Keratinocyte (primary cell): ENCODE measurements at regions not wholly inside any gene's neighbourhood (a gene's known extent, or its start where the extent isn't known, plus 50 kb on each side); places are given as distances from the start of the nearest gene placed in this dataset.

Source experiments
- DNase-seq: peaks from one replicate; pipeline ENCODE4 v3.0.0-alpha.2; 2011; ENCODE audit warnings: low read depth, missing footprints, low spot score
- FAIRE-seq: peaks from 2 replicates; lab custom pipeline; 2011; peaks lifted over from hg19 to GRCh38; lab: Jason Lieb, UNC
- H2AFZ ChIP-seq: 2 replicates; pipeline ENCODE4 v1.6.0; 2012; ENCODE audit warnings: low read length, control low read depth, inconsistent platforms; ENCODE audit not compliant: control insufficient read depth
- H3K27ac ChIP-seq: 2 replicates; pipeline ENCODE4 v1.5.1; 2011; ENCODE audit warnings: low read length; ENCODE audit not compliant: control insufficient read depth, insufficient read depth
- H3K27me3 ChIP-seq: 3 replicates; pipeline ENCODE4 v1.6.0; 2011; ENCODE audit warnings: low read length; ENCODE audit not compliant: control insufficient read depth, insufficient read depth; ENCODE audit errors: extremely low read depth
- H3K36me3 ChIP-seq, 2 experiments: 2 replicates in 1 of 2; 3 replicates in 1 of 2; pipeline ENCODE4 v1.5.1; 2011; ENCODE audit warnings: low read length in 2 of 2, mild to moderate bottlenecking in 1 of 2; ENCODE audit not compliant: control insufficient read depth in 2 of 2, insufficient read depth in 2 of 2; ENCODE audit errors: extremely low read depth in 1 of 2
- H3K4me1 ChIP-seq: 3 replicates; pipeline ENCODE4 v1.5.1; 2011; ENCODE audit warnings: low read length; ENCODE audit not compliant: control insufficient read depth, insufficient read depth; ENCODE audit errors: extremely low read depth
- H3K4me2 ChIP-seq: 3 replicates; pipeline ENCODE4 v1.6.0; 2011; ENCODE audit warnings: low read depth, low read length; ENCODE audit not compliant: control insufficient read depth, insufficient read depth; ENCODE audit errors: extremely low read depth
- H3K4me3 ChIP-seq, 3 experiments: fragments of 200-600 bp in 1 of 3; sonication (generic) in 1 of 3; 2 replicates in 2 of 3; 3 replicates in 1 of 3; pipeline ENCODE4 v1.5.1; 2011 to 2016; ENCODE audit warnings: low read length in 3 of 3, mild to moderate bottlenecking in 3 of 3, control low read depth in 2 of 3, inconsistent platforms in 1 of 3, low read depth in 1 of 3, mixed read lengths in 1 of 3, mixed run types in 1 of 3, moderate library complexity in 1 of 3; ENCODE audit not compliant: control insufficient read depth in 2 of 3, insufficient read depth in 2 of 3; ENCODE audit errors: extremely low read depth in 1 of 3
- H3K79me2 ChIP-seq: 2 replicates; pipeline ENCODE4 v1.6.0; 2012; ENCODE audit warnings: low read length; ENCODE audit not compliant: control insufficient read depth, insufficient read depth
- H3K9ac ChIP-seq: 3 replicates; pipeline ENCODE4 v1.6.0; 2011; ENCODE audit warnings: low read length; ENCODE audit not compliant: control insufficient read depth, insufficient read depth; ENCODE audit errors: extremely low read depth
- H3K9me1 ChIP-seq: 3 replicates; pipeline ENCODE4 v1.6.0; 2011; ENCODE audit warnings: low read length; ENCODE audit not compliant: control insufficient read depth, insufficient read depth; ENCODE audit errors: extremely low read depth
- H3K9me3 ChIP-seq: 2 replicates; pipeline ENCODE4 v1.5.1; 2012; ENCODE audit warnings: low read depth, low read length; ENCODE audit not compliant: control insufficient read depth
- H4K20me1 ChIP-seq: 3 replicates; pipeline ENCODE4 v1.6.0; 2011; ENCODE audit warnings: low read length; ENCODE audit not compliant: control insufficient read depth, insufficient read depth; ENCODE audit errors: extremely low read depth
- CTCF ChIP-seq, 3 experiments: IDR thresholded peaks in 1 of 3; conservative IDR thresholded peaks in 1 of 3; optimal IDR thresholded peaks in 1 of 3; 2 replicates in 2 of 3; 3 replicates in 1 of 3; pipeline versions ENCODE3 to v1.5.1; 2011; ENCODE audit warnings: low read length in 3 of 3, mild to moderate bottlenecking in 3 of 3, moderate library complexity in 2 of 3, control low read depth in 1 of 3, inconsistent platforms in 1 of 3; ENCODE audit not compliant: insufficient read depth in 2 of 3; ENCODE audit errors: extremely low read depth in 1 of 3
- EZH2 ChIP-seq: IDR thresholded peaks from one replicate; pipeline ENCODE4 v1.6.1; 2012; ENCODE audit warnings: inconsistent platforms, mild to moderate bottlenecking, low read length, moderate library complexity
- dilution Hi-C: fragments of 300-500 bp; cut with MboI; formaldehyde crosslinking; loops from one replicate; pipeline ENCODE4 v1.7.0; 2020; ENCODE audit warnings: low sequenced_read_pairs; ENCODE audit not compliant: extremely low pct_ligation_motif_present

GRCh38 chr4:15132739-15133138 is 130.5 kb downstream of the CPEB2 start:
- Histone ChIP-seq H3K4me2 (no peak overlapping the region), H3K27ac (no peak overlapping the region), H3K79me2 (no peaks in the 10 kb centered on the region), H2AFZ (no peak overlapping the region), H3K4me3 (no peak overlapping the region), H3K9ac (no peak overlapping the region), H3K27me3 (no peaks in the 10 kb centered on the region), H3K4me1 (no peaks in the 10 kb centered on the region), H3K9me1 (no peaks in the 10 kb centered on the region), H4K20me1 (no peaks in the 10 kb centered on the region), H3K9me3 (no peaks in the 10 kb centered on the region), H3K36me3 (no peaks in the 10 kb centered on the region)
- FAIRE-seq (no peak), DNase-seq (no peak)
- no peak for TF ChIP-seq EZH2
- dilution Hi-C loops, result no loop called here

DNA sequence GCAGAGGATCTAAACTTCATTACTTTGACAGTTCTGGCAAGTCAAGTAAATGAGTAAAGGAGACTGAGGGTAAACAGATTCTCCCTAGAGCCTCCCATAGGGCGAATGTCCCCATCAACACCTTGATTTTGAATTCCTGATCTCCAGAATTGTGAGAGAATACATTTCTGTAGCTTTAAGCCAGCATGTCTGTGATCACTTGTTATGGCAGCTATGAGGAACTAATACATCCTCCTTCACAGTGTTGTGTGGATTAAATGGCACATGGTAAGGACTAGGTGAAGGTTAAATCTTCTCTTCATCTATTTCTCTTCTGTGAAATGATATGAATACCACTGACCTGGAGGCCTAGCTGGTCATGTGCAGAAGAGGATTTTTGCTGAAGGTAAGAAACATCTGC is 137.3 kb downstream of the CPEB2 start:
- no peak for FAIRE-seq
- H3K4me2 ChIP-seq, result no peak overlapping the region
- no peaks in the 10 kb centered on the region for H3K79me2 ChIP-seq
- H3K4me3 ChIP-seq, result no peak overlapping the region
- no peaks in the 10 kb centered on the region for H3K27me3 ChIP-seq
- dilution Hi-C loops, result no loop called here
- H3K27ac ChIP-seq, result no peak overlapping the region
- no peak for DNase-seq
- TF ChIP-seq CTCF (optimal IDR thresholded peaks at IDR 0.05 in 1 of 3, IDR thresholded peaks at IDR 0.05 in 1 of 3, conservative IDR thresholded peaks at IDR 0.05 in 1 of 3; ENCODE audit: extremely low read depth in 1 of 3, insufficient read depth in 2 of 3, low read length in 3 of 3) (no peak), EZH2 (no peak)
- H3K36me3 ChIP-seq, result no peaks in the 10 kb centered on the region
- no peaks in the 10 kb centered on the region for H4K20me1 ChIP-seq
- H3K9ac ChIP-seq, result no peak overlapping the region
- no peaks in the 10 kb centered on the region for H3K9me1 ChIP-seq
- H3K9me3 ChIP-seq, result no peaks in the 10 kb centered on the region
- no peaks in the 10 kb centered on the region for H3K4me1 ChIP-seq
- no peak overlapping the region for H2AFZ ChIP-seq

DNA sequence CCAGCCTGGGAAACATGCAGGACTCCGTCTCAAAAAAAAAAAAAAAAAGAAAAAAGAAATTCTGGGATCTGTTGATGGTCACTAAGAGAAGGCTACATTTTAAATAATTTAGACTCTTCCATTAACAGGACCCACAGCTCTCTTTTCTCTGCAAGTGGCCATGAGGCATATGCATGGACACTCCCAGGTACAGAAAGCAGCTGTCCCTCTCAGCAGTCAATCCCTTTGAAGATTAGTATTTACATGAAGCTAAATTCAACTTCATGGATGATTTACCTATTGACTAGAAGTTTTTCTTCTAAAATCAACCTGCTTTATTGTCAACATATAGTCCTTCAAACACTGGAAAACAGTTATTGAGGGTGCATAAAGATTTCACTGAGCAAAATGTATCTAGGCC is 139.9 kb downstream of the CPEB2 start:
- Histone ChIP-seq H3K4me2 (no peak overlapping the region), H3K4me3 (no peak overlapping the region), H3K79me2 (no peaks in the 10 kb centered on the region), H3K4me1 (no peaks in the 10 kb centered on the region), H3K9me3 (no peaks in the 10 kb centered on the region), H2AFZ (no peak overlapping the region), H3K9ac (no peak overlapping the region), H3K27ac (no peak overlapping the region), H4K20me1 (no peaks in the 10 kb centered on the region), H3K36me3 (no peaks in the 10 kb centered on the region), H3K27me3 (no peaks in the 10 kb centered on the region), H3K9me1 (no peaks in the 10 kb centered on the region)
- no peak for FAIRE-seq
- TF ChIP-seq CTCF (optimal IDR thresholded peaks at IDR 0.05 in 1 of 3, IDR thresholded peaks at IDR 0.05 in 1 of 3, conservative IDR thresholded peaks at IDR 0.05 in 1 of 3; ENCODE audit: extremely low read depth in 1 of 3, insufficient read depth in 2 of 3, low read length in 3 of 3), result no peak
- no peak for DNase-seq
- dilution Hi-C loops, result no loop called here
